ENCODE measurements at regions not wholly inside any gene's neighbourhood (a gene's known extent, or its start where the extent isn't known, plus 50 kb on each side); places are given as distances from the start of the nearest gene placed in this dataset.

DNA sequence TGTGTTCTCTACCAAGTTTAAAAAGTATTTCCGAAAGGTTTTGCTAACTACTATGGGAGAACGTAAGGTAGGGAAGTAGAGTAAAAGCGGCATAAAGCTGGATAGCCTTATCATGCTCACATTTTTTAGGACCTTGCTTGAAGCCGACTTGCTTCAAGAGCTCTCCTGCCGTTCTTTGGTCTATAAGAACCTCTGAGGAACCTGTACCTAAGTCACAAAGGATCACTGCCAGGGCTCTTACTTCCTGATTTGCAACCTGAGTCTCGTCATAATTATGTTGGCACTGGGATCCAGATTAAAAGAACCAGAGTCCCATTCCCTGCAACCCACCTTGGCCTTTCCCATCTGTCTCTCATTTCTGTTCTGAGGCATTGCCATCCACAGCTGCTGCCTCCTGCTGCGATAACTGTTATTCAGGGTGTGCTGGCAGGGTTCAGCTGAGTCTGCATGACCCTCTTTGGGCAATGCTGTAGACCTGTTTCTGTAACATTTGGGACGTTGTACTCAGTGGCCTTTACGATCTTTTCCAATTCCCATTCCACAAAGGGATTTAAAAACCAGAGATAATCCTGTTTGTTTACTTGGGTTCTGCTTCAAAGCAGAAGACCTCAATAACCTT, 131.0 kb upstream of the UMPS start:
- no peak for DNase-seq (ENCODE audit: extremely low spot score)
- ChIA-PET CTCF (interaction anchor here (0.8 to 1.3 kb wide), 3 partner anchors 14 to 39 kb away, joined by 3 to 4 read pairs (median 4); no protein-coding TSS in a partner anchor), POLR2A (no interaction called here)
- TF ChIP-seq, protein P1, sequence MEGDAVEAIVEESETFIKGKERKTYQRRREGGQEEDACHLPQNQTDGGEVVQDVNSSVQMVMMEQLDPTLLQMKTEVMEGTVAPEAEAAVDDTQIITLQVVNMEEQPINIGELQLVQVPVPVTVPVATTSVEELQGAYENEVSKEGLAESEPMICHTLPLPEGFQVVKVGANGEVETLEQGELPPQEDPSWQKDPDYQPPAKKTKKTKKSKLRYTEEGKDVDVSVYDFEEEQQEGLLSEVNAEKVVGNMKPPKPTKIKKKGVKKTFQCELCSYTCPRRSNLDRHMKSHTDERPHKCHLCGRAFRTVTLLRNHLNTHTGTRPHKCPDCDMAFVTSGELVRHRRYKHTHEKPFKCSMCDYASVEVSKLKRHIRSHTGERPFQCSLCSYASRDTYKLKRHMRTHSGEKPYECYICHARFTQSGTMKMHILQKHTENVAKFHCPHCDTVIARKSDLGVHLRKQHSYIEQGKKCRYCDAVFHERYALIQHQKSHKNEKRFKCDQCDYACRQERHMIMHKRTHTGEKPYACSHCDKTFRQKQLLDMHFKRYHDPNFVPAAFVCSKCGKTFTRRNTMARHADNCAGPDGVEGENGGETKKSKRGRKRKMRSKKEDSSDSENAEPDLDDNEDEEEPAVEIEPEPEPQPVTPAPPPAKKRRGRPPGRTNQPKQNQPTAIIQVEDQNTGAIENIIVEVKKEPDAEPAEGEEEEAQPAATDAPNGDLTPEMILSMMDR (IDR thresholded peaks at IDR 0.05; ENCODE audit: control extremely low read depth, extremely low read depth, low read depth, missing control alignments): no peak

DNA sequence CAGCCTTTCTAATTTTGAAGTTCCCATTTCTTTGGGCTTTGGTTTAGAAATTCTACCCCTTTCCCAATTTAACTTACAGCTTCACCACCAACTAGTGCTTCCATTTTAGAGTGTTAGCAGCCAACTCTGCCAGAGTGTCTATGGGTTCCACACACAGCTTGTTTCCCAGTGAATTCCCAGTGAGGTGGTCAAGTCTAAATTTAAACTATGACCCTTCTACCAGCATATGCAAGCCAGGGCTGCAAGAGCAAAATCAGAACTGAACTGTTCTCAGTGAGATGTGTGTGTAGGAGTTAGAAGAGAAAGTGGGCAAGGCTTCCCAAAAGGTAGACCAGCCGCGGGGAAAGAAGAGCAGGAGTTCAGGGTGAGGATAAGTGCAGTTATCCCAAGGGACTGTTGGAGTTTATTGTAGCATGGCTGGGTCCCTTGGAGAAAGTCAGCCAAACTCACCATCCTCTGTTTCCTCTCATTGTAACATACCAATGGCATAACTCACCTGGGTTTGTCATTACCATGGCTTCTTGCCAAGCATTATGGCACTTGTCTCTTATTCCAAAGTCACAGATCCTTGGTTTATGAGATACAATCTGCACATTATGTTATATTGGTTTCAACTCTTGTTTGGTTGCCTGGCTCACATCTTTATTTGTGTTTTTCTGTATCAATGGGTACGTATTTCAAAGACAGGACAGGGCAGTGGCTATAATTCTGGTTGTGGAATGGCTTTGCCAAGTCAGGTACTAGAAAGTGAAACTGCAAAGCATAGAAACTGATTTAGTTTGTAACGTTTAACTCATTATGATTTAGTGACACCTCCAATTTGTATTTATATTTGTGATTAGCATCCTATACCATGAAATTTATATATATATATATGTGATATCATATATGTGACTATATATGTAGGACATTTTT, 130.2 kb upstream of the UMPS start:
- ChIA-PET POLR2A (no interaction called here), CTCF (interaction anchor here (1.0 to 2.2 kb wide), 9 partner anchors 9 to 131 kb away, joined by 3 to 9 read pairs (median 4); partner anchors contain the start of gene UMPS)
- DNase-seq (ENCODE audit: extremely low spot score): no peak
- TF ChIP-seq, protein P1 (IDR thresholded peaks at IDR 0.05; ENCODE audit: control extremely low read depth, extremely low read depth, low read depth, missing control alignments): no peak

DNA sequence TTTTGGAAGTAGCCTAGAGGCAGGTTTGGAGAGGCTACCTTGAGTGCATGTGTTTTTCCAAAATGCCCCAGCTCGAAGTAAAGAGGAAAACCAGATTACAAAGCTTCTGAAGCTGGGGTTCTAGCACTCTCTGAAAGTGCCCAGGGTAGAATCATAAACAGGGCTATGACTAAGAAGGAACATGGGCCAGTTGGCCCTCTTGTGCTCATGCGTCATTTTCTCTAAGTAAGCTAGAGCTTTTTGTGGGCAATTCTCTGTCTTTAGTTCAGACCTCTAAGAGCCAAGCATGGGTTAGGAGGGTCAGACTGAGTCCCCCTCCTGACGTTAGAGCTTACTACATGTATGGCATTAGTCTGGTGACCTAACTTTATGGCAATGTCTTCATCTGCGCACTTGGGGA, 129.5 kb upstream of the UMPS start:
- POLR2A ChIA-PET: no interaction called here
- TF ChIP-seq, protein P1 (IDR thresholded peaks at IDR 0.05; ENCODE audit: control extremely low read depth, extremely low read depth, low read depth, missing control alignments): no peak
- CTCF ChIA-PET: interaction anchor here (1.0 to 2.2 kb wide), 8 partner anchors 9 to 130 kb away, joined by 3 to 9 read pairs (median 4); partner anchors contain the start of gene UMPS
- no peak for DNase-seq (ENCODE audit: extremely low spot score)

DNA sequence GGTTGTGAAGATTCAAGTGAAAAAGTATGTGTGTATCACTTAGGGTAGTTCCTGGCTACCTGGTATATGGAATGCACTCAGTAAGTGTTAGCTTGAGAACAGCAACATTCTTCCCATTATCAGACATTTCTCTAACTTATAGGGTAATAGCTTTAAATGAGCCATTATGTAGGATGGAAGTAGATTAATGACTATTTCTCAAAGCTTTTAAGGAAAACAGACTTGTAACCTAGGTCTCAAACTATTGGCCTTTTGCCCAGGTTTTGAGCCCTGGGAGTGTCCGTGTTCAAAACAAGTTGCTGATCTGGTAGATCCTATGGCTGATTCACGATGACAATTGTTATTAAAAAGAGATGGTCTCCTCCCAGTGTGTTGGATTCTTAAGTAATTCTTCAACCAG, 129.1 kb upstream of the UMPS start:
- TF ChIP-seq, protein P1 (IDR thresholded peaks at IDR 0.05; ENCODE audit: control extremely low read depth, extremely low read depth, low read depth, missing control alignments): no peak
- DNase-seq (ENCODE audit: extremely low spot score): no peak
- ChIA-PET POLR2A (no interaction called here), CTCF (interaction anchor here (0.7 to 2.2 kb wide), 9 partner anchors 10 to 129 kb away, joined by 3 to 9 read pairs (median 4); partner anchors contain the start of gene UMPS)

DNA sequence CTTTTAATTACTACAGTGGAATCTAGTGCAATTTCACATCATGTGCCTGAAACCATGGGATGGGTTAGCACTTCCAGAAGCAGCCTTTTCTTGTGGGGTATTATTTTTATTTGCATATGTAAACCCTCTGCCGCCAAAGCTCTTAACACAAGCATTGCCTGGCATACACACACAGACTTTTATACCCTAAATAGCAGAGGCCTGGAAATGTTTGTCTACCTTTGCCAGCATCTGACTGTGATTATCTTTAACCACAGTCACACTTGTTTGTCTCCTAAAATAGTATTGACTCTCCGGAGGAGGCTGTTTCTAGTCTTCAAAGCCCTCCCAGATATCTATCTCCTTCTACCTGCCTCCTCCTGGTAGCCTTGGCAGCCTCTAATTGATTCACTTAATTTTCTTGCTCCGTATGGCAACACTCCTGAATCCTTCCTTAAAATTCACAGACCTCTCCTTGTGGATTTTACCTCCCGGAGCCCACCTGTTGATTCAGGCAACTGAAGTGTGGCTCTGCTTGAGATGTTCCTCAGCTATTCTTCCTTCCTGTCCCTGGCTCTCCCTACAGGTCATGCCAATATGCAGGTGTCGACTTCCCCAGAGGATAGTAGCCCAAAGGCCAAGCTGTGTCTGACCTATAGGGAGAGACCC, 127.1 kb upstream of the UMPS start:
- CTCF ChIA-PET: interaction anchor here (1.4 to 2.7 kb wide), 2 partner anchors 33 to 86 kb away, joined by 4 to 9 read pairs; no protein-coding TSS in a partner anchor
- TF ChIP-seq, protein P1 (IDR thresholded peaks at IDR 0.05; ENCODE audit: control extremely low read depth, extremely low read depth, low read depth, missing control alignments): no peak

More for the DNA sequence above, 127.1 kb upstream of the UMPS start:
- POLR2A ChIA-PET: no interaction called here
- no peak for DNase-seq (ENCODE audit: extremely low spot score)

All from GM10248 (cell line).